ENCODE measurements at regions not wholly inside any gene's neighbourhood (a gene's known extent, or its start where the extent isn't known, plus 50 kb on each side); places are given as distances from the start of the nearest gene placed in this dataset.

GRCh38 chr1:199705825-199706224 is 321.7 kb upstream of the NR5A2 start:
- no peak for TF ChIP-seq CTCF (IDR thresholded peaks at IDR 0.05; ENCODE audit: borderline replicate concordance, extremely low read depth, low read length, poor library complexity, severe bottlenecking)
- TF ChIP-seq EZH2 (IDR thresholded peaks at IDR 0.05; ENCODE audit: borderline replicate concordance, low read depth, low read length, severe bottlenecking), result no peak
- DNase-seq, result no peak
- H3K27ac ChIP-seq (ENCODE audit: low read length), result no peak overlapping the region
- H3K4me1 ChIP-seq (ENCODE audit: insufficient read depth, low read length), result no peaks in the 10 kb centered on the region
- H3K4me2 ChIP-seq (ENCODE audit: insufficient read depth, low read length), result no peak overlapping the region
- H3K27me3 ChIP-seq (ENCODE audit: insufficient read depth, low read length, poor library complexity), result peaks cover 19% of the 10 kb centered on the region
- no peaks in the 10 kb centered on the region for H3K36me3 ChIP-seq (ENCODE audit: insufficient read depth, low read length)
- no peak overlapping the region for H2AFZ ChIP-seq (ENCODE audit: low read depth, low read length)
- no peaks in the 10 kb centered on the region for H3K79me2 ChIP-seq (ENCODE audit: insufficient read depth, low read length)
- no peak overlapping the region for H3K9ac ChIP-seq (ENCODE audit: low read depth, low read length)
- no peak overlapping the region for H3K4me3 ChIP-seq (ENCODE audit: low read depth in 1 of 2, low read length in 2 of 2)
- no peaks in the 10 kb centered on the region for H4K20me1 ChIP-seq (ENCODE audit: insufficient read depth, low read length)
- H3K9me3 ChIP-seq (ENCODE audit: insufficient read depth, low read length, severe bottlenecking), result peaks cover 5% of the 10 kb centered on the region
- ATAC-seq (ENCODE audit: insufficient read depth, low read depth), result no peak

- Histone ChIP-seq H3K4me3 (ENCODE audit: low read depth in 1 of 2, low read length in 2 of 2) (no peak overlapping the region), H3K9ac (ENCODE audit: low read depth, low read length) (no peak overlapping the region), H3K36me3 (ENCODE audit: insufficient read depth, low read length) (no peaks in the 10 kb centered on the region), H4K20me1 (ENCODE audit: insufficient read depth, low read length) (no peaks in the 10 kb centered on the region), H3K4me1 (ENCODE audit: insufficient read depth, low read length) (no peaks in the 10 kb centered on the region), H3K9me3 (ENCODE audit: insufficient read depth, low read length, severe bottlenecking) (peaks cover 9% of the 10 kb centered on the region), H3K27me3 (ENCODE audit: insufficient read depth, low read length, poor library complexity) (peaks cover 19% of the 10 kb centered on the region), H3K4me2 (ENCODE audit: insufficient read depth, low read length) (no peak overlapping the region), H2AFZ (ENCODE audit: low read depth, low read length) (no peak overlapping the region), H3K27ac (ENCODE audit: low read length) (no peak overlapping the region), H3K79me2 (ENCODE audit: insufficient read depth, low read length) (no peaks in the 10 kb centered on the region)
- ATAC-seq (ENCODE audit: insufficient read depth, low read depth) (no peak), DNase-seq (no peak)
- TF ChIP-seq EZH2 (IDR thresholded peaks at IDR 0.05; ENCODE audit: borderline replicate concordance, low read depth, low read length, severe bottlenecking), result no peak
- TF ChIP-seq CTCF (IDR thresholded peaks at IDR 0.05; ENCODE audit: borderline replicate concordance, extremely low read depth, low read length, poor library complexity, severe bottlenecking), result no peak
Measured at GRCh38 chr1:199706826-199707606, 320.5 kb upstream of the NR5A2 start.

GRCh38 chr1:199710974-199711373 is 316.5 kb upstream of the NR5A2 start:
- H3K79me2 ChIP-seq (ENCODE audit: insufficient read depth, low read length), result no peaks in the 10 kb centered on the region
- no peak overlapping the region for H2AFZ ChIP-seq (ENCODE audit: low read depth, low read length)
- no peak overlapping the region for H3K4me2 ChIP-seq (ENCODE audit: insufficient read depth, low read length)
- DNase-seq, result no peak
- H4K20me1 ChIP-seq (ENCODE audit: insufficient read depth, low read length), result no peaks in the 10 kb centered on the region
- H3K27ac ChIP-seq (ENCODE audit: low read length), result no peak overlapping the region
- no peaks in the 10 kb centered on the region for H3K4me1 ChIP-seq (ENCODE audit: insufficient read depth, low read length)
- H3K4me3 ChIP-seq (ENCODE audit: low read depth in 1 of 2, low read length in 2 of 2), result no peak overlapping the region
- no peak overlapping the region for H3K9ac ChIP-seq (ENCODE audit: low read depth, low read length)
- H3K36me3 ChIP-seq (ENCODE audit: insufficient read depth, low read length), result no peaks in the 10 kb centered on the region
- TF ChIP-seq EZH2 (IDR thresholded peaks at IDR 0.05; ENCODE audit: borderline replicate concordance, low read depth, low read length, severe bottlenecking) (no peak), CTCF (IDR thresholded peaks at IDR 0.05; ENCODE audit: borderline replicate concordance, extremely low read depth, low read length, poor library complexity, severe bottlenecking) (no peak)
- peaks cover 9% of the 10 kb centered on the region for H3K9me3 ChIP-seq (ENCODE audit: insufficient read depth, low read length, severe bottlenecking)
- peaks cover 9% of the 10 kb centered on the region for H3K27me3 ChIP-seq (ENCODE audit: insufficient read depth, low read length, poor library complexity)
- ATAC-seq (ENCODE audit: insufficient read depth, low read depth), result no peak

Measured in DND-41 (cell line).